Muscle of leg (tissue), 3 donors: ENCODE measurements at regions not wholly inside any gene's neighbourhood (a gene's known extent, or its start where the extent isn't known, plus 50 kb on each side); places are given as distances from the start of the nearest gene placed in this dataset.
"Not testable (repeated sequence)": the region's sequence is repeated elsewhere in the genome, so short reads cannot be mapped to it uniquely, and the experiment has no call there.

Source experiments
- DNase-seq: peaks from one replicate; pipeline ENCODE4 v3.0.0; 2013
- H3K27ac ChIP-seq: one replicate; pipeline ENCODE4 v1.5.1; 2013; ENCODE audit warnings: mild to moderate bottlenecking, low read length, control low read depth
- H3K27me3 ChIP-seq: one replicate; pipeline ENCODE4 v1.6.1; 2013; ENCODE audit warnings: low read length; ENCODE audit not compliant: control insufficient read depth, insufficient read depth
- H3K36me3 ChIP-seq: one replicate; pipeline ENCODE4 v1.6.1; 2013; ENCODE audit warnings: low read length; ENCODE audit not compliant: control insufficient read depth, insufficient read depth
- H3K4me1 ChIP-seq: one replicate; pipeline ENCODE4 v1.6.1; 2013; ENCODE audit warnings: low read length; ENCODE audit not compliant: control insufficient read depth, insufficient read depth
- H3K4me3 ChIP-seq: one replicate; pipeline ENCODE4 v1.5.1; 2013; ENCODE audit warnings: low read length, control low read depth
- H3K9me3 ChIP-seq: replicated peaks from 2 replicates; pipeline ENCODE4 v1.6.1; 2013; ENCODE audit warnings: low read depth, low read length; ENCODE audit not compliant: control insufficient read depth
- WGBS: methylation state at CpG from one replicate; pipeline ENCODE4 v1.1.5; 2013; ENCODE audit warnings: missing lambda C conversion rate; ENCODE audit not compliant: insufficient coverage; 5-methylcytosine and 5-hydroxymethylcytosine counted together

DNA sequence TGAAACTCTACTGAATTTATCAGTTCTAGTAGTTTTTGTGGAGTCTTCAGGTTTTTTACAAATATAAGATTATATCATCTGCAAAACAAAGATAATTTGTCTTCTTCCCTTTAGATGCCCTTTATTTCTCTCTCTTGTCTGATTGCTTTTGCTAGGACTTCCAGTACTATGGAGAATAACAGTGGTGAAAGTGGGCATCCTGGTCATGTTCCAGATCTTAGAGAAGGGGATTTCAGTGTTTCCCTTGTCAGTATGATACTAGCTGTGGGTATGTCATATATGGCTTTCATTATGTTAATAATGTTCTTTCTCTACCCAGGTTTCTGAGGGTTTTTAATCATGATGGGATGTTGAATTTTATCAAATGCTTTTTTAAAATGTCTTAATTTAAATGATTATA is 158.1 kb upstream of the TPTE start:
- DNase-seq, H3K36me3 ChIP-seq, H3K4me3 ChIP-seq, H3K27me3 ChIP-seq, H3K4me1 ChIP-seq, H3K27ac ChIP-seq: not testable (repeated sequence)
- peaks cover 35% of the 10 kb centered on the region for H3K9me3 ChIP-seq

- H3K4me1 ChIP-seq, H3K4me3 ChIP-seq, H3K27me3 ChIP-seq, H3K36me3 ChIP-seq, H3K27ac ChIP-seq, DNase-seq: not testable (repeated sequence)
- WGBS, result 67% methylated on average over 3 of the region's 11 CpGs
- H3K9me3 ChIP-seq, result peaks cover 23% of the 10 kb centered on the region
These were observed 155.2 kb upstream of the TPTE start for GRCh38 chr21:10366210-10366609.

GRCh38 chr21:10367586-10367985 is 153.8 kb upstream of the TPTE start:
- not testable (repeated sequence) for H3K4me1 ChIP-seq, H3K36me3 ChIP-seq, H3K27me3 ChIP-seq, DNase-seq, H3K4me3 ChIP-seq, H3K27ac ChIP-seq
- WGBS, result 47% methylated on average over 3 of the region's 8 CpGs
- peaks cover 16% of the 10 kb centered on the region for H3K9me3 ChIP-seq

DNA sequence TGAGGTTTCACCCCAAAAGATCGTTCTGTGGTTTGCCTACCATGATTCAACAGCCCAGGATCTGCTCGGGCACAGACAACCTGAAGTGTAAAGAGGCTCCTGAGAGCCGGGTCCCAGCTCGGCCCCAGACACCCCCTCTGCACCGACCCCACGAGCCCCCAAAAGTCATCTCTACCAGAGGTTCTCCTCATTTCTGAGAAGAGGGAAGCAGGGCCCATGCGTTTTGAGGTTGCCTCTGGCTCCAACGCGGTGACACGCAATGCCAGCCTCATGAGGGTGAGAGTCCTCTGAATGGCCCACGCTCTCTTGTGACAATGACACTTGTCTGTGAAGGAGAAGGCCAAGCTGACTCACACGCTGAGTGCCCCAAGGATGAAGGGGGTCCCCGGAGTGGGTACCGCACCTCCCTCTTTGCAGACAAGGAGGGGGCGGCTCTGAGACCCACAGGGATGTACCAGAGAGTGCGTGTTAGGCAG is 153.0 kb upstream of the TPTE start:
- H3K4me1 ChIP-seq, H3K27ac ChIP-seq, H3K36me3 ChIP-seq, H3K27me3 ChIP-seq, H3K4me3 ChIP-seq, DNase-seq: not testable (repeated sequence)
- peaks cover 15% of the 10 kb centered on the region for H3K9me3 ChIP-seq
- WGBS, result 78% methylated on average over 7 of the region's 16 CpGs

DNA sequence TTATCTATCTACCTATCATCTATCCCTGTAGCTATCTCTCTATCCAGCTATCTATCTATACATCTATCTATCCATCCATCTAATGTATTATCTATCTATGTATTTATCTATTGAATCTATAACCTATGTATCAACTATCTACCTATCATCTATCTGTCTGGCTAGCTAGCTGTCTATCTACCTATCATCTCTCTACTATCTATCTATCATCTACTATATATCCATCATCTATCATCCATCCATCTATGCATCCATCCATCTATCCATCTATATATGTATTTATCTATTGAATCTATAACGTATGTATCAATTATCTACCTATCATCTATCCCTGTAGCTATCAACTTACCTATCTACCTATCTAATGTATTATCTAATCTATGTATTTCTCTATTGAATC is 152.1 kb upstream of the TPTE start:
- no CpG with 5 or more reads among the region's 1 CpG for WGBS

DNA sequence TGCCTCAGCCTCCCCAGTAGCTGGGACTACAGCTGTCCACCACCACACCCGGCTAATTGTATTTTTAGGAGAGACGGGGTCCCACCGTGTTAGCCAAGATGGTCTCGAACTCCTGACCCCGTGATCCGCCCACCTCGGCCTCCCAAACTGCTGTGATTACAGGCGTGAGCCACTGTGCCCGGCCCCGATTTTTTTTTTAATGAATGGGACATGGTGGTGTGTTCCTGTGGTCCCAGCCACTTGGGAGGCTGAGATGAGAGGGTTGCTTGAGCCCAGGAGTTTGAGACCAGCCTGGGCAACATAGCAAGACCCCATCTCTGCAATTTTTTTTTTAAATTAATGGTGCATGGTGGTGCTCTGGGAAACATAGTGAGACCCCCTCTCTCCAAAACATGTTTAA is 143.6 kb upstream of the TPTE start:
- not testable (repeated sequence) for H3K4me1 ChIP-seq, H3K36me3 ChIP-seq, H3K27me3 ChIP-seq, DNase-seq, H3K4me3 ChIP-seq, H3K27ac ChIP-seq
- 83% methylated on average over 8 of the region's 10 CpGs for WGBS
- H3K9me3 ChIP-seq, result peaks cover 40% of the 10 kb centered on the region

More for the DNA sequence above, 152.1 kb upstream of the TPTE start:
- not testable (repeated sequence) for H3K4me3 ChIP-seq, H3K27ac ChIP-seq, H3K27me3 ChIP-seq, H3K36me3 ChIP-seq, H3K4me1 ChIP-seq, DNase-seq
- H3K9me3 ChIP-seq, result peaks cover 12% of the 10 kb centered on the region

GRCh38 chr21:10379816-10380215 is 141.6 kb upstream of the TPTE start:
- H3K9me3 ChIP-seq, result peaks cover 49% of the 10 kb centered on the region
- not testable (repeated sequence) for H3K36me3 ChIP-seq, H3K4me3 ChIP-seq, DNase-seq, H3K4me1 ChIP-seq, H3K27ac ChIP-seq, H3K27me3 ChIP-seq
- WGBS, result 90% methylated on average over 4 of the region's 9 CpGs

GRCh38 chr21:10381687-10382060 is 139.7 kb upstream of the TPTE start:
- H3K9me3 ChIP-seq, result peaks cover 57% of the 10 kb centered on the region
- DNase-seq, H3K36me3 ChIP-seq, H3K27ac ChIP-seq, H3K4me1 ChIP-seq, H3K27me3 ChIP-seq, H3K4me3 ChIP-seq: not testable (repeated sequence)
- WGBS, result 92% methylated on average over 1 of the region's 6 CpGs

GRCh38 chr21:10382135-10382534 is 139.2 kb upstream of the TPTE start:
- not testable (repeated sequence) for H3K4me3 ChIP-seq, H3K27ac ChIP-seq, H3K27me3 ChIP-seq, H3K36me3 ChIP-seq, H3K4me1 ChIP-seq, DNase-seq
- WGBS, result 57% methylated on average over 4 of the region's 8 CpGs
- peaks cover 58% of the 10 kb centered on the region for H3K9me3 ChIP-seq

DNA sequence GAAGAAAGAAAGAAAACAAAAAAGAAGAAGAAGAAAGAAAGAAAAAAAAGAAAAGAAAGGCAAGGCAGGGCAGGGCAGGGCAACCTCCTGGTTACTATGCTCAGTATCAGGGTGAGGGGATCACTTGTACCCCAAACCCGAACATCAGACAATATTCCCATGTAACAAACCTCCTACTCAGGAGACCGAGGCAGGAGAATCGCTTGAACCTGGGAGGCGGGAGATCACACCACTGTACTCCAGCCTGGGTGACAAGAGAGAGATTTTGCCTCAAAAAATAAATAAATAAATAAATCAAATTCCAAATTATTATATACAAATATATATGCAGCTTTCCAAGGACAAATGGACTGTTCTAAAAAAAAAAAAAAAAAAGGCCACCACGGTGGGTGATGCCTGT is 138.8 kb upstream of the TPTE start:
- H3K27me3 ChIP-seq, DNase-seq, H3K4me1 ChIP-seq, H3K36me3 ChIP-seq, H3K27ac ChIP-seq, H3K4me3 ChIP-seq: not testable (repeated sequence)
- WGBS, result no CpG with 5 or more reads among the region's 5 CpGs
- peaks cover 60% of the 10 kb centered on the region for H3K9me3 ChIP-seq

DNA sequence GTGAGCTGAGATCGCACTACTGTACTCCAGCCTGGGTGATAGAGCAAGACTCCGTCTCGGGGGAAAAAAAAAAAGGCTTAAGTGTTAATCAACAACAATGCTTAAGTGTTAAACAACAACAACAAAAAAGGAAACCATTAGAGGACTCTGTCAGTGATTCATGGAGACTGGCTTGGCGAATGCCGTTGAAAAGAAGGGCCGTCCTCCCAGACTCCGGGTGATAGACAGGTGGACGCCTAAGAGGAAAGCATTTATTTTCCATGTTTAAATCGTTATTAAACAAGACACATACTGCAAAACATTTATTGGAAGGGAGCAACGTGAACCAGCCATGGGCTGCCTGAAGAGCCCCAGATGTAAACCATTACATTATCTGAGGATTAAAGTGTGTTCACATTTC is 137.8 kb upstream of the TPTE start:
- not testable (repeated sequence) for H3K36me3 ChIP-seq, H3K4me3 ChIP-seq, H3K4me1 ChIP-seq, H3K27me3 ChIP-seq, DNase-seq, H3K27ac ChIP-seq
- WGBS, result 75% methylated on average over 5 of the region's 10 CpGs
- peaks cover 61% of the 10 kb centered on the region for H3K9me3 ChIP-seq
